Endothelial cell of umbilical vein (primary cell): ENCODE measurements at regions not wholly inside any gene's neighbourhood (a gene's known extent, or its start where the extent isn't known, plus 50 kb on each side); places are given as distances from the start of the nearest gene placed in this dataset.

Experiments
- BruUV-seq: library from RNA; stranded (reverse); fragments of 400-500 nt; replicated peaks from 2 replicates; lab custom pipeline; 2021; lab: Mats Ljungman, UMichigan
- CTCF ChIA-PET: fragments of 300-600, 350-600 bp; sonication (Branson Sonifier 250); formaldehyde crosslinking; loops from one replicate; lab custom pipeline; 2021; ENCODE audit warnings: antibody characterized with exemption, inconsistent platforms; lab: Charles Lee
- POLR2A ChIA-PET: fragments of 300-600, 350-600 bp; sonication (Branson Sonifier 250); formaldehyde crosslinking; loops from one replicate; lab custom pipeline; 2021; ENCODE audit warnings: antibody characterized with exemption, inconsistent platforms; lab: Charles Lee
- DNase-seq: peaks from one replicate; pipeline ENCODE4 v3.0.0-alpha.2; 2011; ENCODE audit warnings: low read depth, low spot score
- FAIRE-seq: peaks from 2 replicates; lab custom pipeline; 2011; peaks lifted over from hg19 to GRCh38; lab: Jason Lieb, UNC
- H2AFZ ChIP-seq: 2 replicates; pipeline ENCODE4 v1.6.0; 2012; ENCODE audit warnings: low read depth, low read length, control low read depth, inconsistent platforms
- H3K27ac ChIP-seq: 2 replicates; pipeline ENCODE4 v1.5.1; 2011; ENCODE audit warnings: low read depth, mild to moderate bottlenecking, control low read depth, low read length, moderate library complexity; ENCODE audit not compliant: insufficient read depth
- H3K27me3 ChIP-seq, 2 experiments: 2 replicates each; pipeline versions ENCODE4 v1.6.0 to v1.6.1; 2011; ENCODE audit warnings: low read length in 2 of 2, mixed read lengths in 1 of 2; ENCODE audit not compliant: control insufficient read depth in 2 of 2, insufficient read depth in 2 of 2
- H3K36me3 ChIP-seq, 2 experiments: 2 replicates in 1 of 2; 3 replicates in 1 of 2; pipeline ENCODE4 v1.5.1; 2011; ENCODE audit warnings: low read length in 2 of 2, mild to moderate bottlenecking in 1 of 2, moderate library complexity in 1 of 2; ENCODE audit not compliant: control insufficient read depth in 2 of 2, insufficient read depth in 2 of 2; ENCODE audit errors: extremely low read depth in 1 of 2
- H3K4me1 ChIP-seq: 3 replicates; pipeline ENCODE4 v1.5.1; 2011; ENCODE audit warnings: mild to moderate bottlenecking, low read length; ENCODE audit not compliant: control insufficient read depth, insufficient read depth; ENCODE audit errors: extremely low read depth
- H3K4me2 ChIP-seq: 2 replicates; pipeline ENCODE4 v1.6.1; 2011; ENCODE audit warnings: low read length, control low read depth, mixed read lengths; ENCODE audit not compliant: insufficient read depth
- H3K4me3 ChIP-seq, 3 experiments: fragments of 200-600 bp in 1 of 3; sonication (generic), shearing (Covaris generic) in 1 of 3; replicated peaks in 1 of 3; 2 replicates each; pipeline ENCODE4 v1.5.1; 2011 to 2016; ENCODE audit warnings: control low read depth in 3 of 3, low read length in 3 of 3, mild to moderate bottlenecking in 2 of 3, inconsistent platforms in 1 of 3, low read depth in 1 of 3, moderate library complexity in 1 of 3; ENCODE audit not compliant: insufficient read depth in 1 of 3
- H3K79me2 ChIP-seq: 2 replicates; pipeline ENCODE4 v1.6.0; 2012; ENCODE audit warnings: low read length, inconsistent platforms; ENCODE audit not compliant: control insufficient read depth, insufficient read depth
- H3K9ac ChIP-seq: replicated peaks from 2 replicates; pipeline ENCODE3; 2011; ENCODE audit warnings: low read length, control low read depth; ENCODE audit not compliant: insufficient read depth; ENCODE audit errors: extremely low read depth
- H3K9me1 ChIP-seq: replicated peaks from 3 replicates; pipeline ENCODE4 v1.6.0; 2011; ENCODE audit warnings: mild to moderate bottlenecking, low read length; ENCODE audit not compliant: control insufficient read depth, insufficient read depth; ENCODE audit errors: extremely low read depth
- H3K9me3 ChIP-seq: replicated peaks from 2 replicates; pipeline ENCODE4 v1.5.1; 2012; ENCODE audit warnings: low read length, inconsistent platforms; ENCODE audit not compliant: control insufficient read depth, insufficient read depth
- H4K20me1 ChIP-seq: replicated peaks from 2 replicates; pipeline ENCODE3; 2011; ENCODE audit warnings: mild to moderate bottlenecking, low read length; ENCODE audit not compliant: control insufficient read depth, insufficient read depth; ENCODE audit errors: extremely low read depth
- EZH2 ChIP-seq: IDR thresholded peaks from 2 replicates; pipeline ENCODE4 v1.6.1; 2012; ENCODE audit warnings: borderline replicate concordance, low read depth, mild to moderate bottlenecking, moderate library complexity, low read length, inconsistent platforms; ENCODE audit not compliant: severe bottlenecking
- FOS ChIP-seq: IDR thresholded peaks from 2 replicates; pipeline ENCODE4 v1.6.1; 2011; ENCODE audit warnings: mild to moderate bottlenecking, low read length, moderate library complexity, borderline replicate concordance; ENCODE audit not compliant: insufficient read depth
- GATA2 ChIP-seq: IDR thresholded peaks from 2 replicates; pipeline ENCODE4 v1.7.0; 2011; ENCODE audit warnings: low read depth, mild to moderate bottlenecking, moderate library complexity, mixed read lengths, low read length; ENCODE audit not compliant: insufficient read length, insufficient read depth
- JUN ChIP-seq: IDR thresholded peaks from 2 replicates; pipeline ENCODE4 v1.6.1; 2011; ENCODE audit warnings: borderline replicate concordance, low read depth; ENCODE audit not compliant: insufficient read length, insufficient read depth
- MYC ChIP-seq: IDR thresholded peaks from one replicate; pipeline ENCODE4 v1.6.1; 2011; ENCODE audit warnings: mild to moderate bottlenecking, low read depth, low read length
- POLR2A ChIP-seq: IDR thresholded peaks from 2 replicates; pipeline ENCODE4 v1.6.1; 2012; ENCODE audit warnings: low read depth, mild to moderate bottlenecking, control low read depth, low read length
- POLR2AphosphoS5 ChIP-seq: IDR thresholded peaks from 2 replicates; pipeline ENCODE4 v1.6.1; 2012; ENCODE audit warnings: low read depth, mild to moderate bottlenecking, control low read depth, low read length, moderate library complexity; ENCODE audit not compliant: insufficient read depth
- dilution Hi-C: fragments of 300-500 bp; cut with MboI; formaldehyde crosslinking; loops from one replicate; pipeline ENCODE4 v1.15.0; 2019; ENCODE audit warnings: low sequenced_read_pairs; ENCODE audit not compliant: extremely low pct_ligation_motif_present
- intact Hi-C: fragments of 100-400 bp; cut with micrococcal nuclease; formaldehyde crosslinking; loops from one replicate; pipeline ENCODE4 v1.10.0; 2022
- TF ChIP-seq, protein P1 (sequence below): IDR thresholded peaks from 2 replicates; pipeline ENCODE4 v1.6.1; 2011; ENCODE audit not compliant: insufficient read depth, insufficient read length
- TF ChIP-seq, protein P2 (sequence below), 2 donors: IDR thresholded peaks; 1 replicate in 1 of 2; 2 replicates in 1 of 2; pipeline ENCODE4 v1.5.1; 2011; ENCODE audit warnings: low read length in 2 of 2, mild to moderate bottlenecking in 2 of 2, moderate library complexity in 2 of 2, control low read depth in 1 of 2, inconsistent platforms in 1 of 2, low read depth in 1 of 2; ENCODE audit not compliant: insufficient read depth in 1 of 2; ENCODE audit errors: extremely low read depth in 1 of 2

DNA sequence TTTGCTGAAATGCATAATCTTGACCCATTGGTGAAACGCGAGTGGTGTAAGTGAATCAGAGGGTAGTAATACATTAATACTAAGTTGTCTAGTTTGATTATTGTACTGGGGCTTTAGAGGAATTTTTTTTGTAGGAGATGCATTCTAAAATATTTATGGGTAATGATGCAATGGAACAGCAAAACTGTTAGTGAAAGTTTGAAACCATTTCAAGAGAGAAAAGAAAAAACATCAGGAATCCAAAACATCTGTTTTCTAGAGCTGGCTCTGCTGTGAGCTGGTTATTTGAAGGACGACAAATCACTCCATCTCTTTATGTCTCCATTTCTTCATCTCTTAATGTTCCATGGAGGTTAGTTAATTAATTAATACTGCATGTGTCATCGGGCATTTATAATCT, 351.9 kb upstream of the FAT1 start:
- no peaks in the 10 kb centered on the region for H3K4me1 ChIP-seq
- no peak for DNase-seq
- no peaks in the 10 kb centered on the region for H3K9me1 ChIP-seq
- POLR2A ChIA-PET, result no interaction called here
- H3K27ac ChIP-seq, result no peak overlapping the region
- H3K79me2 ChIP-seq, result no peaks in the 10 kb centered on the region
- no peaks in the 10 kb centered on the region for H4K20me1 ChIP-seq
- CTCF ChIA-PET, result no interaction called here
- intact Hi-C loops (no loop called here), dilution Hi-C loops (no loop called here)
- H2AFZ ChIP-seq, result no peak overlapping the region
- no peaks in the 10 kb centered on the region for H3K36me3 ChIP-seq
- no TSS peak for BruUV-seq
- peaks cover 5% of the 10 kb centered on the region for H3K9me3 ChIP-seq
- H3K4me2 ChIP-seq, result no peak overlapping the region
- H3K9ac ChIP-seq, result no peak overlapping the region
- TF ChIP-seq FOS, result no peak
- TF ChIP-seq, protein P1, sequence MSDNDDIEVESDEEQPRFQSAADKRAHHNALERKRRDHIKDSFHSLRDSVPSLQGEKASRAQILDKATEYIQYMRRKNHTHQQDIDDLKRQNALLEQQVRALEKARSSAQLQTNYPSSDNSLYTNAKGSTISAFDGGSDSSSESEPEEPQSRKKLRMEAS, result no peak
- H3K27me3 ChIP-seq, result no peaks in the 10 kb centered on the region
- no peak overlapping the region for H3K4me3 ChIP-seq
- FAIRE-seq, result no peak

DNA sequence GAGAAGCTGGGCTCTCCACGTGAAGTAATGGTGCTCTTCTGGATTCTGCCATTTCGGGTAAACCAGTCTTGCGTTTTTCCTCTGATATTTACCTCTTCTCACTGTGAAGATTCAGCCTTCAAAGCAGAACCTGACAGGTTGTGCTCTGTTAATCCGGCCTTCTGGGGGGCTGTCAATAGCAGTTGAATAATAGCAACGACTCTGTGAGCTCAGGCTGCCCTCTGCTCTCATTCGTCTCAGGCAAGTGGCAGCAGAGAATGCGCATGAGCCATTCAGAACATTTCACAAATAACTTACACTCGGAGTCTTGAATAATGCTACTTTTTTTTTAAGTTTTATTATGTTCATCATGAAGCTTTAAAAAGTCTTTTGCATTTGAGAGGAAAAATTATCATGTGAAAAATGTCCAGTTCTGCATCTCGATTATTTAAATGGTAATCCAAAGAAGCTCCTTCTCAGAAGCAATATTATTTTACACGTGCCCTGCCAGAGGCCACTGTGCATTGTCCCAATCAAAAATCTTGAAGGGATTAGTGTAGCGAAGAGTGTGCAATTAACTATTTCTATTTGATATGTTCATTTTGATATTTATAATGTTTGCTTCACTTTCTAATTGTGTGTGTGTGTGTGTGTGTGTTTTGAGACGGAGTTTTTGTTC, 354.2 kb upstream of the FAT1 start:
- BruUV-seq, result no TSS peak
- no peak overlapping the region for H3K4me3 ChIP-seq
- no peaks in the 10 kb centered on the region for H3K79me2 ChIP-seq
- dilution Hi-C loops (no loop called here), intact Hi-C loops (no loop called here)
- H3K4me1 ChIP-seq, result no peaks in the 10 kb centered on the region
- TF ChIP-seq JUN (no peak), POLR2A (no peak), GATA2 (no peak), EZH2 (no peak), POLR2AphosphoS5 (no peak), MYC (no peak), FOS (no peak)
- TF ChIP-seq, protein P2, sequence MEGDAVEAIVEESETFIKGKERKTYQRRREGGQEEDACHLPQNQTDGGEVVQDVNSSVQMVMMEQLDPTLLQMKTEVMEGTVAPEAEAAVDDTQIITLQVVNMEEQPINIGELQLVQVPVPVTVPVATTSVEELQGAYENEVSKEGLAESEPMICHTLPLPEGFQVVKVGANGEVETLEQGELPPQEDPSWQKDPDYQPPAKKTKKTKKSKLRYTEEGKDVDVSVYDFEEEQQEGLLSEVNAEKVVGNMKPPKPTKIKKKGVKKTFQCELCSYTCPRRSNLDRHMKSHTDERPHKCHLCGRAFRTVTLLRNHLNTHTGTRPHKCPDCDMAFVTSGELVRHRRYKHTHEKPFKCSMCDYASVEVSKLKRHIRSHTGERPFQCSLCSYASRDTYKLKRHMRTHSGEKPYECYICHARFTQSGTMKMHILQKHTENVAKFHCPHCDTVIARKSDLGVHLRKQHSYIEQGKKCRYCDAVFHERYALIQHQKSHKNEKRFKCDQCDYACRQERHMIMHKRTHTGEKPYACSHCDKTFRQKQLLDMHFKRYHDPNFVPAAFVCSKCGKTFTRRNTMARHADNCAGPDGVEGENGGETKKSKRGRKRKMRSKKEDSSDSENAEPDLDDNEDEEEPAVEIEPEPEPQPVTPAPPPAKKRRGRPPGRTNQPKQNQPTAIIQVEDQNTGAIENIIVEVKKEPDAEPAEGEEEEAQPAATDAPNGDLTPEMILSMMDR (IDR thresholded peaks at IDR 0.05; ENCODE audit: extremely low read depth in 1 of 2, insufficient read depth in 1 of 2, low read depth in 1 of 2, low read length in 2 of 2), result no peak
- POLR2A ChIA-PET, result no interaction called here
- CTCF ChIA-PET, result interaction anchor here (1.3 kb wide), 1 partner anchor 10 kb away, joined by 3 read pairs; no protein-coding TSS in a partner anchor
- H2AFZ ChIP-seq, result no peak overlapping the region
- H3K4me2 ChIP-seq, result no peak overlapping the region
- FAIRE-seq, result no peak
- no peaks in the 10 kb centered on the region for H4K20me1 ChIP-seq
- no peaks in the 10 kb centered on the region for H3K9me3 ChIP-seq
- no peak overlapping the region for H3K27ac ChIP-seq
- H3K9me1 ChIP-seq, result no peaks in the 10 kb centered on the region
- no peaks in the 10 kb centered on the region for H3K27me3 ChIP-seq
- DNase-seq, result no peak
- H3K36me3 ChIP-seq, result no peaks in the 10 kb centered on the region
- no peak overlapping the region for H3K9ac ChIP-seq
